B cell (primary cell): ENCODE measurements at regions not wholly inside any gene's neighbourhood (a gene's known extent, or its start where the extent isn't known, plus 50 kb on each side); places are given as distances from the start of the nearest gene placed in this dataset.

Source experiments
- ATAC-seq: fragments of 200-7000 bp; cut with Tn5 transposase; one replicate; pipeline ENCODE4 v1.10.0; 2021; ENCODE audit warnings: low read depth, mild to moderate bottlenecking, moderate number of reproducible peaks, moderate library complexity
- CTCF ChIA-PET: fragments of 350-600 bp; sonication (Branson Sonifier 250); formaldehyde crosslinking; loops from one replicate; lab custom pipeline; 2021; ENCODE audit warnings: antibody characterized with exemption, inconsistent platforms; lab: Charles Lee
- POLR2A ChIA-PET: fragments of 350-600 bp; sonication (Branson Sonifier 250); formaldehyde crosslinking; loops from one replicate; lab custom pipeline; 2021; ENCODE audit warnings: antibody characterized with exemption; lab: Charles Lee
- DNase-seq: peaks from one replicate; pipeline ENCODE4 v3.0.0; 2013
- H2AFZ ChIP-seq: 2 replicates; pipeline ENCODE4 v1.6.1; 2012; ENCODE audit warnings: mild to moderate bottlenecking, low read depth, low read length; ENCODE audit not compliant: insufficient read depth, poor library complexity, severe bottlenecking
- H3K27ac ChIP-seq, 2 donors: 1 replicate in 1 of 2; 2 replicates in 1 of 2; pipeline ENCODE4 v1.5.1; 2012 to 2013; ENCODE audit warnings: low read length in 2 of 2, mild to moderate bottlenecking in 2 of 2, moderate library complexity in 1 of 2
- H3K27me3 ChIP-seq, 4 experiments: fragments of 200-600 bp in 1 of 4; sonication (generic) in 1 of 4; replicated peaks in 1 of 4; 1 replicate in 2 of 4; 2 replicates in 2 of 4; pipeline versions ENCODE4 v1.6.1 to v1.7.0; 2013 to 2016; ENCODE audit warnings: low read length in 3 of 4, mild to moderate bottlenecking in 2 of 4, mixed read lengths in 1 of 4, moderate library complexity in 1 of 4; ENCODE audit not compliant: insufficient read depth in 4 of 4, control insufficient read depth in 3 of 4; ENCODE audit errors: control extremely low read depth in 1 of 4
- H3K36me3 ChIP-seq, 2 experiments: replicated peaks in 1 of 2; 1 replicate in 1 of 2; 2 replicates in 1 of 2; pipeline versions ENCODE4 v1.6.1 to v1.7.1; 2013; ENCODE audit warnings: low read length in 1 of 2; ENCODE audit not compliant: insufficient read depth in 2 of 2, control insufficient read depth in 1 of 2; ENCODE audit errors: control extremely low read depth in 1 of 2, extremely low read depth in 1 of 2
- H3K4me1 ChIP-seq, 2 donors: fragments of 200-600 bp in 1 of 2; sonication (generic) in 1 of 2; 1 replicate in 1 of 2; 2 replicates in 1 of 2; pipeline versions ENCODE4 v1.5.1 to v1.6.1; 2013 to 2017; ENCODE audit warnings: low read length in 2 of 2; ENCODE audit not compliant: control insufficient read depth in 2 of 2, insufficient read depth in 2 of 2
- H3K4me2 ChIP-seq: replicated peaks from 2 replicates; pipeline ENCODE3; 2012; ENCODE audit warnings: mild to moderate bottlenecking, low read depth, low read length; ENCODE audit not compliant: poor library complexity, severe bottlenecking
- H3K4me3 ChIP-seq, 5 experiments: fragments of 200-600 bp in 1 of 5; sonication (generic) in 1 of 5; 1 replicate in 3 of 5; 2 replicates in 2 of 5; pipeline versions ENCODE4 v1.5.1 to v1.7.0; 2011 to 2016; ENCODE audit warnings: low read length in 4 of 5, mild to moderate bottlenecking in 4 of 5, low read depth in 2 of 5, control low read depth in 1 of 5, moderate library complexity in 1 of 5; ENCODE audit not compliant: insufficient read depth in 1 of 5; ENCODE audit errors: control extremely low read depth in 1 of 5, extremely low read depth in 1 of 5
- H3K79me2 ChIP-seq: fragments of 200-600 bp; sonication (generic); one replicate; pipeline ENCODE4 v1.6.0; 2016; ENCODE audit warnings: low read length; ENCODE audit not compliant: control insufficient read depth, insufficient read depth
- H3K9ac ChIP-seq: fragments of 200-600 bp; sonication (generic); 2 replicates; pipeline ENCODE4 v1.6.1; 2017; ENCODE audit warnings: mild to moderate bottlenecking, low read length, moderate library complexity
- H3K9me3 ChIP-seq, 3 donors: one replicate each; pipeline versions ENCODE4 v1.6.1 to v1.7.1; 2013; ENCODE audit warnings: low read length in 2 of 3; ENCODE audit not compliant: control insufficient read depth in 2 of 3, insufficient read depth in 1 of 3; ENCODE audit errors: control extremely low read depth in 1 of 3
- H4K20me1 ChIP-seq: 2 replicates; pipeline ENCODE4 v1.6.0; 2012; ENCODE audit warnings: mild to moderate bottlenecking, low read length; ENCODE audit not compliant: insufficient read depth, control insufficient read depth, poor library complexity, severe bottlenecking
- H3K27ac Mint-ChIP-seq: one replicate; pipeline ENCODE4 v1.8.0; 2021; ENCODE audit warnings: mixed read lengths
- H3K27me3 Mint-ChIP-seq: one replicate; pipeline ENCODE4 v1.8.0; 2021; ENCODE audit warnings: mixed read lengths
- H3K4me1 Mint-ChIP-seq: one replicate; pipeline ENCODE4 v1.8.0; 2021; ENCODE audit warnings: mixed read lengths
- H3K4me3 Mint-ChIP-seq: one replicate; pipeline ENCODE4 v1.8.0; 2021; ENCODE audit warnings: mixed read lengths
- H3K9me3 Mint-ChIP-seq: one replicate; pipeline ENCODE4 v1.8.0; 2022; ENCODE audit warnings: mixed read lengths; ENCODE audit not compliant: insufficient read depth
- EZH2 ChIP-seq: IDR thresholded peaks from 2 replicates; pipeline ENCODE4 v1.6.1; 2012; ENCODE audit warnings: borderline replicate concordance, low read depth, mild to moderate bottlenecking, moderate library complexity, low read length; ENCODE audit not compliant: insufficient read depth, poor library complexity, severe bottlenecking
- WGBS: methylation state at CpG from one replicate; pipeline ENCODE4 v1.1.5; 2013; ENCODE audit warnings: missing lambda C conversion rate; ENCODE audit not compliant: insufficient coverage; 5-methylcytosine and 5-hydroxymethylcytosine counted together
- intact Hi-C: fragments of 100-400 bp; cut with micrococcal nuclease; formaldehyde crosslinking; loops from one replicate; pipeline ENCODE4 v1.10.0; 2022
- TF ChIP-seq, protein P1 (sequence below): fragments of 200-600 bp; IDR thresholded peaks from one replicate; pipeline ENCODE4 v1.8.0; 2022; ENCODE audit warnings: antibody characterized with exemption, mild to moderate bottlenecking

DNA sequence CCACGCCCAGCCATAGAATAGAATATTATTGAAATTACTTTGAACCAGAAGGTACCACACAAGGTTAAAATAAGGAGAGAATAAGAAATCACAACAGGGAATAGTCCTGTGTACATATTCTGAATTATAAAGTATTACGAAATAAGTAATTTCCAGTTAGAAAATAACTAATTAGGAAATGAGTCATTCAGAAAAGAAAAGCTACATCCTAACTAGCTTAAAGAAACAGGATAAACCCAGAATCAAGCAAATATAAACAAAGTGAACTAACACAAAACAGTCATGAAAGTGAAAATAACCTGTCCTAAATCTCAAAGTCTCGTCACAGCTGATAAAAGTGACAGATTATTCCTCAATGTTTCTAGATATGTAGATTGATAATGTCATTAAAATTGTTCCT, 74.8 kb upstream of the NEBL start:
- peaks cover 4 to 9% of the 10 kb centered on the region in 2 donors for H3K4me1 ChIP-seq
- no peak overlapping the region for H3K4me2 ChIP-seq
- peaks cover 4% of the 10 kb centered on the region for H3K27me3 Mint-ChIP-seq
- intact Hi-C loops = no loop called here
- no CpG with 5 or more reads among the region's 3 CpGs for WGBS
- ChIA-PET POLR2A (no interaction called here), CTCF (no interaction called here)
- no peak overlapping the region for H3K4me3 Mint-ChIP-seq
- no peak for TF ChIP-seq EZH2
- TF ChIP-seq, protein P1, sequence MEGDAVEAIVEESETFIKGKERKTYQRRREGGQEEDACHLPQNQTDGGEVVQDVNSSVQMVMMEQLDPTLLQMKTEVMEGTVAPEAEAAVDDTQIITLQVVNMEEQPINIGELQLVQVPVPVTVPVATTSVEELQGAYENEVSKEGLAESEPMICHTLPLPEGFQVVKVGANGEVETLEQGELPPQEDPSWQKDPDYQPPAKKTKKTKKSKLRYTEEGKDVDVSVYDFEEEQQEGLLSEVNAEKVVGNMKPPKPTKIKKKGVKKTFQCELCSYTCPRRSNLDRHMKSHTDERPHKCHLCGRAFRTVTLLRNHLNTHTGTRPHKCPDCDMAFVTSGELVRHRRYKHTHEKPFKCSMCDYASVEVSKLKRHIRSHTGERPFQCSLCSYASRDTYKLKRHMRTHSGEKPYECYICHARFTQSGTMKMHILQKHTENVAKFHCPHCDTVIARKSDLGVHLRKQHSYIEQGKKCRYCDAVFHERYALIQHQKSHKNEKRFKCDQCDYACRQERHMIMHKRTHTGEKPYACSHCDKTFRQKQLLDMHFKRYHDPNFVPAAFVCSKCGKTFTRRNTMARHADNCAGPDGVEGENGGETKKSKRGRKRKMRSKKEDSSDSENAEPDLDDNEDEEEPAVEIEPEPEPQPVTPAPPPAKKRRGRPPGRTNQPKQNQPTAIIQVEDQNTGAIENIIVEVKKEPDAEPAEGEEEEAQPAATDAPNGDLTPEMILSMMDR = no peak
- H3K27me3 ChIP-seq = no peaks in the 10 kb centered on the region
- no peaks in the 10 kb centered on the region for H3K36me3 ChIP-seq
- no peak overlapping the region for H3K9ac ChIP-seq
- H3K79me2 ChIP-seq = no peaks in the 10 kb centered on the region
- ATAC-seq (no peak), DNase-seq (no peak)
- no peak overlapping the region for H3K27ac ChIP-seq
- H4K20me1 ChIP-seq = no peaks in the 10 kb centered on the region
- H3K4me3 ChIP-seq = no peak overlapping the region
- H2AFZ ChIP-seq = no peak overlapping the region
- H3K4me1 Mint-ChIP-seq = peaks cover 8% of the 10 kb centered on the region
- H3K9me3 ChIP-seq = peaks cover 0 to 8% (median 0%) of the 10 kb centered on the region in 3 donors
- H3K27ac Mint-ChIP-seq = no peak overlapping the region
- H3K9me3 Mint-ChIP-seq = no peaks in the 10 kb centered on the region

DNA sequence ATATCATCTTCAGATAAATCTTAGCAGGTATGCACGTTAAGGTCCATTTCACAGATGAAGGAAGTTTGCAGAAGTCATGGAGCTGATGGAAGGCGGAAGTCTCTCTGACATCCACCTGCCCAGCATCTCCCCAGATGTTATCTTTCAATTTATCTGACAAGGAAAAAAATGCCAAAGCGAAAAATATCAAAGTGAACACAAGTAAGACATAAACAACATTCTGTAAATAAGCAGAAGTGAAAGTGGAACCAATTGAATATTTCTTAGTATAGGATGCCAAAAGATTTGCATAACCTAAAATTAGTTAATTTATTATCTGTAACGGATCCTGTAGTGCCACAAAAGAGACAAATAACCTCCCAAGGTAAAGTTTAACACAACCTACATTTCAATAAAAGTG, 73.6 kb upstream of the NEBL start:
- Mint-ChIP-seq H3K27ac (no peak overlapping the region), H3K9me3 (no peaks in the 10 kb centered on the region), H3K4me3 (peak overlapping the region; percentile 75), H3K27me3 (no peaks in the 10 kb centered on the region), H3K4me1 (peaks cover 8% of the 10 kb centered on the region)
- no CpG with 5 or more reads among the region's 4 CpGs for WGBS
- H3K79me2 ChIP-seq = no peaks in the 10 kb centered on the region
- peak overlapping the region; percentile 9 for H3K9ac ChIP-seq
- DNase-seq = peak; percentile 22
- TF ChIP-seq EZH2 = no peak
- TF ChIP-seq, protein P1 = no peak
- intact Hi-C loops = no loop called here
- no peaks in the 10 kb centered on the region for H3K27me3 ChIP-seq
- POLR2A ChIA-PET = no interaction called here
- peaks cover 4 to 9% of the 10 kb centered on the region in 2 donors for H3K4me1 ChIP-seq
- H2AFZ ChIP-seq = no peak overlapping the region
- H3K9me3 ChIP-seq = peaks cover 0 to 8% (median 0%) of the 10 kb centered on the region in 3 donors
- ATAC-seq = peak; percentile 33
- no peak overlapping the region for H3K27ac ChIP-seq
- H3K4me2 ChIP-seq = peak overlapping the region; percentile 48
- no peaks in the 10 kb centered on the region for H3K36me3 ChIP-seq
- CTCF ChIA-PET = no interaction called here
- no peaks in the 10 kb centered on the region for H4K20me1 ChIP-seq
- H3K4me3 ChIP-seq = peak overlapping the region in 1 of 5 experiments; percentile 17
